ENCODE measurements at regions not wholly inside any gene's neighbourhood (a gene's known extent, or its start where the extent isn't known, plus 50 kb on each side); places are given as distances from the start of the nearest gene placed in this dataset.

DNA sequence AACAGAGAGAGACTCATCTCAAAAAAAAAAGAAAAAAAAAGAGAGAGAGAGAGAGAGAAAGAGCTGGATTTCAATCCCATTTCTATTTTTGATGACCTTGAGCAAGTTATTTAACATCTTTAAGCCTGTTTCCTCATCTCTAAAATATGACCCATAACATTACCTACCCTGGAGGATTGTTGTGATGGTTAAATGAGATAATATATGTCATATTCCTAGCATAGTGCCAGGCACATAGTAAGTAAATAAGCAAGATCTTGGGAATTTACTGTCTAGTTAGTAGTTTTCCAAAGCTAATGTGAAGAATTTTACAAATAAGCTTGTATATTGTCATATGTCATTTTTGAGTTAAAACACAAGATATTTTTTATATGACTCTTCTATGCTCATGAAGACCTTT is 236.5 kb downstream of the PHLDA1 start:
- Histone ChIP-seq H3K9ac (ENCODE audit: insufficient read depth in 1 of 2, low read depth in 2 of 2, low read length in 2 of 2) (no peak overlapping the region), H3K4me1 (replicated peaks in 1 of 2; ENCODE audit: control insufficient read depth in 2 of 2, insufficient read depth in 2 of 2, low read length in 2 of 2) (no peaks in the 10 kb centered on the region), H4K20me1 (replicated peaks; ENCODE audit: control insufficient read depth, insufficient read depth, low read length) (no peaks in the 10 kb centered on the region), H3K4me2 (ENCODE audit: insufficient read depth, low read length) (no peak overlapping the region), H3K9me3 (replicated peaks; ENCODE audit: control insufficient read depth, insufficient read depth, low read depth, low read length) (no peaks in the 10 kb centered on the region), H3K27me3 (ENCODE audit: control insufficient read depth in 2 of 2, insufficient read depth in 2 of 2, low read length in 2 of 2) (no peaks in the 10 kb centered on the region; a peak in 1 of 5 replicates), H3K9me1 (ENCODE audit: control insufficient read depth, insufficient read depth, low read length) (no peaks in the 10 kb centered on the region), H3K4me3 (no peak overlapping the region), H3K27ac (ENCODE audit: extremely low read depth, low read depth, low read length) (no peak overlapping the region), H2AFZ (ENCODE audit: low read depth, low read length) (no peak overlapping the region), H3K79me2 (ENCODE audit: control insufficient read depth, insufficient read depth, low read length) (no peaks in the 10 kb centered on the region), H3K36me3 (ENCODE audit: control insufficient read depth, insufficient read depth, low read length) (no peaks in the 10 kb centered on the region)
- CTCF ChIA-PET (ENCODE audit: low intra/inter-chr PET ratio) = no interaction called here
- ATAC-seq = no peak
- intact Hi-C loops (cut with micrococcal nuclease) = no loop called here
- TF ChIP-seq EGR1 (conservative IDR thresholded peaks at IDR 0.05) (no peak), CBX1 (IDR thresholded peaks at IDR 0.05; ENCODE audit: low read depth) (no peak), MED1 (CRISPR knock-in tag; IDR thresholded peaks at IDR 0.05; ENCODE audit: borderline replicate concordance) (no peak), SMARCA4 (IDR thresholded peaks at IDR 0.05) (no peak), ZBED1 (IDR thresholded peaks at IDR 0.05) (no peak), CAMTA2 (CRISPR knock-in tag; conservative IDR thresholded peaks at IDR 0.05) (no peak), NFIC (IDR thresholded peaks at IDR 0.05) (no peak), ZBTB17 (CRISPR knock-in tag; IDR thresholded peaks at IDR 0.05) (no peak)
- POLR2A ChIA-PET = no interaction called here
- no peak for DNase-seq (ENCODE audit: extremely low read depth in 1 of 4, low spot score in 3 of 4)
- FAIRE-seq = no peak
- BruUV-seq (replicated peaks) = no TSS peak
- in situ Hi-C loops (cut with MboI) = no loop called here

DNA sequence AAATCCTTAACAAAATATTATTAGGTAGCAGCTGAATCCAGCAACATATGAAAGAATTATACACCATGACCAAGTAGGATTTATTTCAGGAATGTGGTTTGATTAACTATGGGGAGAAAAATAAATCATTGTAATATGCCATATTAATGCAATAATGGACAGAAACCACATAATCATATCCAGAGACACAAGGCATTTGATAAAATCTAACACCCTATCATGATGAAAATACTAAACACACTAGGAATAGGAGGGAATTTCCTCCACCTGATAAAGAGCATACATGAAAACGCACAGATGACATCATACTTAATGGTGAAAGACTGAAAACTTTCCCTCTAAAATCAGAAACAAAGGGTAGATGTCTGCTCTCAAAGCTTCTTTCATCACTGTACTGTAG is 238.9 kb downstream of the PHLDA1 start:
- FAIRE-seq = no peak
- CTCF ChIA-PET (ENCODE audit: low intra/inter-chr PET ratio) = no interaction called here
- WGBS (ENCODE audit: insufficient coverage, low coverage, missing lambda C conversion rate) = no CpG with 5 or more reads among the region's 1 CpG

More for the DNA sequence above, 238.9 kb downstream of the PHLDA1 start:
- no peaks in the 10 kb centered on the region; a peak in 1 of 5 replicates for H3K27me3 ChIP-seq (ENCODE audit: control insufficient read depth in 2 of 2, insufficient read depth in 2 of 2, low read length in 2 of 2)
- POLR2A ChIA-PET = no interaction called here
- H3K4me2 ChIP-seq (ENCODE audit: insufficient read depth, low read length) = no peak overlapping the region
- H3K36me3 ChIP-seq (ENCODE audit: control insufficient read depth, insufficient read depth, low read length) = no peaks in the 10 kb centered on the region
- H3K4me3 ChIP-seq = no peak overlapping the region
- no peaks in the 10 kb centered on the region for H3K4me1 ChIP-seq (replicated peaks in 1 of 2; ENCODE audit: control insufficient read depth in 2 of 2, insufficient read depth in 2 of 2, low read length in 2 of 2)
- H3K9me1 ChIP-seq (ENCODE audit: control insufficient read depth, insufficient read depth, low read length) = no peaks in the 10 kb centered on the region
- no peak overlapping the region for H3K9ac ChIP-seq (ENCODE audit: insufficient read depth in 1 of 2, low read depth in 2 of 2, low read length in 2 of 2)
- TF ChIP-seq ATF3 (IDR thresholded peaks at IDR 0.05) (peak; percentile 51), ATF3 (CRISPR knock-in tag; conservative IDR thresholded peaks at IDR 0.05) (no peak), MED1 (CRISPR knock-in tag; IDR thresholded peaks at IDR 0.05; ENCODE audit: borderline replicate concordance) (no peak), ATF7 (IDR thresholded peaks at IDR 0.05) (peak; percentile 31; the same call in 1 of the 2 replicates)
- no peaks in the 10 kb centered on the region for H3K9me3 ChIP-seq (replicated peaks; ENCODE audit: control insufficient read depth, insufficient read depth, low read depth, low read length)
- no peaks in the 10 kb centered on the region for H3K79me2 ChIP-seq (ENCODE audit: control insufficient read depth, insufficient read depth, low read length)
- no peak overlapping the region for H2AFZ ChIP-seq (ENCODE audit: low read depth, low read length)
- no peak overlapping the region for H3K27ac ChIP-seq (ENCODE audit: extremely low read depth, low read depth, low read length)
- BruUV-seq (replicated peaks) = no TSS peak
- no peaks in the 10 kb centered on the region for H4K20me1 ChIP-seq (replicated peaks; ENCODE audit: control insufficient read depth, insufficient read depth, low read length)
- intact Hi-C loops (cut with micrococcal nuclease) = no loop called here
- in situ Hi-C loops (cut with MboI) = no loop called here
- no peak for DNase-seq (ENCODE audit: extremely low read depth in 1 of 4, low spot score in 3 of 4)
- ATAC-seq = no peak
